NB4 (cell line): ENCODE measurements at regions not wholly inside any gene's neighbourhood (a gene's known extent, or its start where the extent isn't known, plus 50 kb on each side); places are given as distances from the start of the nearest gene placed in this dataset.

Experiments used
- DNase-seq: peaks from one replicate; pipeline ENCODE4 v3.0.0; 2010; ENCODE audit warnings: low read depth
- H3K4me3 ChIP-seq: one replicate; pipeline ENCODE4 v1.5.1; 2011; ENCODE audit warnings: mild to moderate bottlenecking, low read depth, low read length, moderate library complexity
- CTCF ChIP-seq: IDR thresholded peaks from one replicate; pipeline ENCODE4 v1.5.1; 2012; ENCODE audit warnings: low read depth, low read length
- MAX ChIP-seq: IDR thresholded peaks from 2 replicates; pipeline ENCODE4 v1.6.1; 2011; ENCODE audit warnings: low read depth, low read length
- MYC ChIP-seq: IDR thresholded peaks from 2 replicates; pipeline ENCODE4 v1.6.1; 2011; ENCODE audit warnings: low read depth, low read length
- POLR2A ChIP-seq: IDR thresholded peaks from 2 replicates; pipeline ENCODE4 v1.6.1; 2011; ENCODE audit warnings: mild to moderate bottlenecking; ENCODE audit not compliant: insufficient read length; ENCODE audit errors: extremely low read depth

- no peak for DNase-seq
- TF ChIP-seq MYC (no peak), CTCF (no peak), POLR2A (no peak), MAX (no peak)
- H3K4me3 ChIP-seq: no peak overlapping the region
Measured at GRCh38 chr20:57087102-57087501, 179.3 kb downstream of the BMP7 start.

GRCh38 chr20:57087705-57088104 is 178.7 kb downstream of the BMP7 start:
- H3K4me3 ChIP-seq: no peak overlapping the region
- no peak for TF ChIP-seq POLR2A
- TF ChIP-seq CTCF: no peak
- TF ChIP-seq MYC: no peak
- no peak for TF ChIP-seq MAX
- DNase-seq: no peak

GRCh38 chr20:57088436-57088835 is 178.0 kb downstream of the BMP7 start:
- no peak for DNase-seq
- TF ChIP-seq MYC (no peak), MAX (no peak), POLR2A (no peak), CTCF (no peak)
- H3K4me3 ChIP-seq: no peak overlapping the region

GRCh38 chr20:57089699-57090144 is 176.7 kb downstream of the BMP7 start:
- TF ChIP-seq CTCF: peak; percentile 95
- TF ChIP-seq MYC: no peak
- peak; percentile 38; the same call in 1 of the 2 replicates for TF ChIP-seq MAX
- TF ChIP-seq POLR2A: no peak
- H3K4me3 ChIP-seq: no peak overlapping the region
- DNase-seq: peak; percentile 74

- TF ChIP-seq MYC: no peak
- no peak for TF ChIP-seq POLR2A
- no peak overlapping the region for H3K4me3 ChIP-seq
- no peak for DNase-seq
Measured at GRCh38 chr20:57090590-57091560, 175.6 kb downstream of the BMP7 start.

- H3K4me3 ChIP-seq: no peak overlapping the region
- TF ChIP-seq MYC: no peak
- no peak for TF ChIP-seq CTCF
- no peak for TF ChIP-seq MAX
- no peak for TF ChIP-seq POLR2A
- peak; percentile 37 for DNase-seq
Measured at GRCh38 chr20:57091748-57092111, 174.7 kb downstream of the BMP7 start.
